ENCODE measurements at regions not wholly inside any gene's neighbourhood (a gene's known extent, or its start where the extent isn't known, plus 50 kb on each side); places are given as distances from the start of the nearest gene placed in this dataset.

DNA sequence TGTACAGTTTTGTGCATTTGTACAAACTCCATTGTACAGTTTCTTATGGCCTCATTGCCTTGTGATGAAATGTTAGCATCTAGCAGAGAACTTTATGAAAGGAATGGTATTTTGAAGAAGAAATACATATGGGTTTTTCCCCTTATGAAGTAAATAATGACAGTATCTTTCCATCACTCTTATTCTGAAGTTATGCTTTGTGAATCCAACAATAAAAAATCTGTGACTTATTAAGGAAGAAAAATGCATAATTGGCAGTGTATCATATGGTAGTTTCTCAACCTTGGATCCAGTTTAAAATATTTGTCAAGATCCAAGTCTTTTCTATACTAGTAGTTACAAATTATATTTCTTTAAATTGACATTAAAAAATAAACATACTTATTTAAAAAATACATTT is 859.1 kb upstream of the FLRT2 start:
- H3K4me2 ChIP-seq (ENCODE audit: low read length): no peak overlapping the region
- H3K9me3 ChIP-seq (replicated peaks; ENCODE audit: low read length): no peaks in the 10 kb centered on the region
- H3K9ac ChIP-seq (ENCODE audit: low read depth, low read length): no peak overlapping the region
- no peaks in the 10 kb centered on the region for H3K27me3 ChIP-seq (ENCODE audit: control insufficient read depth, insufficient read depth, low read length)
- H3K4me1 ChIP-seq (ENCODE audit: control insufficient read depth, insufficient read depth, low read length): no peaks in the 10 kb centered on the region
- no peak overlapping the region for H3K4me3 ChIP-seq (ENCODE audit: low read length)
- no peaks in the 10 kb centered on the region for H3K36me3 ChIP-seq (ENCODE audit: insufficient read depth, low read length)

GRCh38 chr14:84671776-84672175 is 858.2 kb upstream of the FLRT2 start:
- H3K9me3 ChIP-seq (replicated peaks; ENCODE audit: low read length): no peaks in the 10 kb centered on the region
- no peak overlapping the region for H3K9ac ChIP-seq (ENCODE audit: low read depth, low read length)
- H3K4me2 ChIP-seq (ENCODE audit: low read length): no peak overlapping the region
- H3K4me1 ChIP-seq (ENCODE audit: control insufficient read depth, insufficient read depth, low read length): no peaks in the 10 kb centered on the region
- H3K27me3 ChIP-seq (ENCODE audit: control insufficient read depth, insufficient read depth, low read length): no peaks in the 10 kb centered on the region
- H3K4me3 ChIP-seq (ENCODE audit: low read length): no peak overlapping the region
- H3K36me3 ChIP-seq (ENCODE audit: insufficient read depth, low read length): no peaks in the 10 kb centered on the region

- no peaks in the 10 kb centered on the region for H3K4me1 ChIP-seq (ENCODE audit: control insufficient read depth, insufficient read depth, low read length)
- H3K4me3 ChIP-seq (ENCODE audit: low read length): no peak overlapping the region
- no peaks in the 10 kb centered on the region for H3K36me3 ChIP-seq (ENCODE audit: insufficient read depth, low read length)
These were observed 855.3 kb upstream of the FLRT2 start for GRCh38 chr14:84674636-84675035.

GRCh38 chr14:84686550-84686949 is 843.4 kb upstream of the FLRT2 start:
- Histone ChIP-seq H3K36me3 (ENCODE audit: insufficient read depth, low read length) (no peaks in the 10 kb centered on the region), H3K9ac (ENCODE audit: low read depth, low read length) (no peak overlapping the region), H3K4me1 (ENCODE audit: control insufficient read depth, insufficient read depth, low read length) (no peaks in the 10 kb centered on the region), H3K4me2 (ENCODE audit: low read length) (no peak overlapping the region), H3K4me3 (ENCODE audit: low read length) (no peak overlapping the region), H3K9me3 (replicated peaks; ENCODE audit: low read length) (no peaks in the 10 kb centered on the region), H3K27me3 (ENCODE audit: control insufficient read depth, insufficient read depth, low read length) (no peaks in the 10 kb centered on the region)

More at GRCh38 chr14:84674636-84675035, 855.3 kb upstream of the FLRT2 start:
- Histone ChIP-seq H3K27me3 (ENCODE audit: control insufficient read depth, insufficient read depth, low read length) (no peaks in the 10 kb centered on the region), H3K9me3 (replicated peaks; ENCODE audit: low read length) (no peaks in the 10 kb centered on the region), H3K4me2 (ENCODE audit: low read length) (no peak overlapping the region), H3K9ac (ENCODE audit: low read depth, low read length) (no peak overlapping the region)

DNA sequence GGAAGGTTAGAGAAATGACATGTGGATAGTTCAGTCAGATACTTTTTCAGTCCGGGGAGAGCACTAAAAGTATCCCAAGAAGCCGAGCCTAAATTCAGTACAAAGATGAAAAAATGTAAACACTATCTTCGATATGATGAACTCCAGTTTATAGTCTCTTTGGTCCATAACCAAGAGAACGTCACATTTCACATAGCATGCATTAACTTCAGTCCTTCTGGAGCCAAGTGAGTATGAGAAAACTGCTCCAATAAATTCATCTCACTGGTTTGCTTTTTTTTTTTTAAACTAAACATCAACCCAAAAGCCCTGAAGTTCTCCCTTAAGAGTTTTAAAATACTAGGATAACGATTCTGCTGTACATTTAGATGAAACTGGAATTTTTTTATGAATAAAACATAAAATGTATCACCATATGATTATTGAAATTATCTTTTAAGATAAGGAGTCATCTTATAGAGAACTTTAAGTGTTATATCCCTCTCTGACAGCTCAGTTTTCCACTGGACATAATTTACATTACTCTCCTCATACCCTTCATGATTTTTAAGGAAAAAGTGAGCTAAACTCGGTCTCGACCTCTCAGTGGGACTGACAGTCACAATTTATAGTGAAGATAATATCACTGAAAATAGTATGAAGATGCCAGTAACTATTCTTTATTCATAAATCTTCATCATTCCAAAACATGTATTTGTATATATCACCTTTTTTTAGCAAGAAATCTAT is 841.5 kb upstream of the FLRT2 start:
- Histone ChIP-seq H3K4me1 (ENCODE audit: control insufficient read depth, insufficient read depth, low read length) (no peaks in the 10 kb centered on the region), H3K36me3 (ENCODE audit: insufficient read depth, low read length) (no peaks in the 10 kb centered on the region), H3K9ac (ENCODE audit: low read depth, low read length) (no peak overlapping the region), H3K9me3 (replicated peaks; ENCODE audit: low read length) (no peaks in the 10 kb centered on the region), H3K27me3 (ENCODE audit: control insufficient read depth, insufficient read depth, low read length) (no peaks in the 10 kb centered on the region), H3K4me2 (ENCODE audit: low read length) (no peak overlapping the region), H3K4me3 (ENCODE audit: low read length) (no peak overlapping the region)

DNA sequence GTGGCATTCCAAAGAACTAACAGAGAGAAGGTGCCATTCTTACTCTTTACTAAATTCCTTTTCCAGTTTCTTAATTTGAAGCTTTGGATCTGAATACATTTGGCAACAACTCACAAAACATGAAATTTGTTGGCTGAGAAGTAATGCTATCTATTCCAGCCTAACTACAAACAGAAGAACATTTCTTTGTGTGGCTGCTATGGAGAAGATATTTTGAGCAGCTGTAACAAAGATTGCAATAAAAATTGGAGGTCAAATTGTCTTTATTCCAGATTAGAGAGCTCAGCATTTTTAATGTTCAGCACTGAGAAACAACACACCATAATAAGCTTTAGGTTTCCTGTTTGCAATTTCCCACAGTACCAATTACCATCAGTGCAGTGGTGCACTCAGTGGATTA is 835.8 kb upstream of the FLRT2 start:
- Histone ChIP-seq H3K4me1 (ENCODE audit: control insufficient read depth, insufficient read depth, low read length) (no peaks in the 10 kb centered on the region), H3K36me3 (ENCODE audit: insufficient read depth, low read length) (no peaks in the 10 kb centered on the region), H3K4me2 (ENCODE audit: low read length) (no peak overlapping the region), H3K4me3 (ENCODE audit: low read length) (no peak overlapping the region), H3K9me3 (replicated peaks; ENCODE audit: low read length) (no peaks in the 10 kb centered on the region), H3K9ac (ENCODE audit: low read depth, low read length) (no peak overlapping the region), H3K27me3 (ENCODE audit: control insufficient read depth, insufficient read depth, low read length) (no peaks in the 10 kb centered on the region)

- no peak overlapping the region for H3K4me3 ChIP-seq (ENCODE audit: low read length)
These were observed 825.3 kb upstream of the FLRT2 start for GRCh38 chr14:84704601-84705000.

GRCh38 chr14:84707830-84708229 is 822.1 kb upstream of the FLRT2 start:
- Histone ChIP-seq H3K4me1 (ENCODE audit: control insufficient read depth, insufficient read depth, low read length) (no peaks in the 10 kb centered on the region), H3K27me3 (ENCODE audit: control insufficient read depth, insufficient read depth, low read length) (no peaks in the 10 kb centered on the region), H3K4me2 (ENCODE audit: low read length) (no peak overlapping the region), H3K36me3 (ENCODE audit: insufficient read depth, low read length) (no peaks in the 10 kb centered on the region), H3K9ac (ENCODE audit: low read depth, low read length) (no peak overlapping the region), H3K9me3 (replicated peaks; ENCODE audit: low read length) (no peaks in the 10 kb centered on the region), H3K4me3 (ENCODE audit: low read length) (no peak overlapping the region)

More at GRCh38 chr14:84704601-84705000, 825.3 kb upstream of the FLRT2 start:
- H3K9ac ChIP-seq (ENCODE audit: low read depth, low read length): no peak overlapping the region
- no peaks in the 10 kb centered on the region for H3K27me3 ChIP-seq (ENCODE audit: control insufficient read depth, insufficient read depth, low read length)
- no peaks in the 10 kb centered on the region for H3K4me1 ChIP-seq (ENCODE audit: control insufficient read depth, insufficient read depth, low read length)
- H3K4me2 ChIP-seq (ENCODE audit: low read length): no peak overlapping the region
- no peaks in the 10 kb centered on the region for H3K9me3 ChIP-seq (replicated peaks; ENCODE audit: low read length)
- no peaks in the 10 kb centered on the region for H3K36me3 ChIP-seq (ENCODE audit: insufficient read depth, low read length)

GRCh38 chr14:84708865-84709264 is 821.1 kb upstream of the FLRT2 start:
- no peaks in the 10 kb centered on the region for H3K9me3 ChIP-seq (replicated peaks; ENCODE audit: low read length)
- no peaks in the 10 kb centered on the region for H3K27me3 ChIP-seq (ENCODE audit: control insufficient read depth, insufficient read depth, low read length)
- no peak overlapping the region for H3K9ac ChIP-seq (ENCODE audit: low read depth, low read length)
- no peaks in the 10 kb centered on the region for H3K4me1 ChIP-seq (ENCODE audit: control insufficient read depth, insufficient read depth, low read length)
- no peaks in the 10 kb centered on the region for H3K36me3 ChIP-seq (ENCODE audit: insufficient read depth, low read length)
- no peak overlapping the region for H3K4me2 ChIP-seq (ENCODE audit: low read length)
- H3K4me3 ChIP-seq (ENCODE audit: low read length): no peak overlapping the region

GRCh38 chr14:84726471-84726870 is 803.5 kb upstream of the FLRT2 start:
- no peak overlapping the region for H3K4me2 ChIP-seq (ENCODE audit: low read length)
- H3K4me3 ChIP-seq (ENCODE audit: low read length): no peak overlapping the region

GRCh38 chr14:84749191-84749955 is 780.6 kb upstream of the FLRT2 start:
- no peaks in the 10 kb centered on the region for H3K9me3 ChIP-seq (replicated peaks; ENCODE audit: low read length)
- peaks cover 16% of the 10 kb centered on the region for H3K4me1 ChIP-seq (ENCODE audit: control insufficient read depth, insufficient read depth, low read length)
- no peaks in the 10 kb centered on the region for H3K36me3 ChIP-seq (ENCODE audit: insufficient read depth, low read length)
- H3K9ac ChIP-seq (ENCODE audit: low read depth, low read length): no peak overlapping the region
- H3K4me2 ChIP-seq (ENCODE audit: low read length): no peak overlapping the region
- H3K27me3 ChIP-seq (ENCODE audit: control insufficient read depth, insufficient read depth, low read length): no peaks in the 10 kb centered on the region
- no peak overlapping the region for H3K4me3 ChIP-seq (ENCODE audit: low read length)

More at GRCh38 chr14:84726471-84726870, 803.5 kb upstream of the FLRT2 start:
- Histone ChIP-seq H3K27me3 (ENCODE audit: control insufficient read depth, insufficient read depth, low read length) (no peaks in the 10 kb centered on the region), H3K4me1 (ENCODE audit: control insufficient read depth, insufficient read depth, low read length) (no peaks in the 10 kb centered on the region), H3K9me3 (replicated peaks; ENCODE audit: low read length) (no peaks in the 10 kb centered on the region), H3K9ac (ENCODE audit: low read depth, low read length) (no peak overlapping the region), H3K36me3 (ENCODE audit: insufficient read depth, low read length) (no peaks in the 10 kb centered on the region)

DNA sequence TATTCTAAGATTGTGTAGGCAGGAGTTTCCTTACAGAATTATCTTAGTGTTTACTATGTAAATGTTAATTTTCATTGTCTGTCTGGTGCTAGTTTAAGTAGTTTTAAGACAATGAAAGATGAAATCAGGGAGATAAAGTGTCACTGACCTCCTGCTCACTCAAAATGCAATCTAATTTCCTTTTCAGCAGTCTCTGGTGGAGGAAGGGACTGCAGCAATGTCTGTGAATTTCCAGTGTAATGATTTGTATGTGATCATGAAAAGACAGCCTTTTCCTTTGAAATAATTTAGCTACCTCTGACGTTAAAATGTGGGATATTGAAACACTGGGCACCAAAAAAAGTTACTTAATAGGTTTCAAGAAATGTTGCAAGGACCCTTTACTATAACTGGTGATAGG is 779.7 kb upstream of the FLRT2 start:
- Histone ChIP-seq H3K4me3 (ENCODE audit: low read length) (peak overlapping the region; percentile 20), H3K9me3 (replicated peaks; ENCODE audit: low read length) (no peaks in the 10 kb centered on the region), H3K4me2 (ENCODE audit: low read length) (peak overlapping the region; percentile 64), H3K9ac (ENCODE audit: low read depth, low read length) (no peak overlapping the region), H3K27me3 (ENCODE audit: control insufficient read depth, insufficient read depth, low read length) (no peaks in the 10 kb centered on the region), H3K4me1 (ENCODE audit: control insufficient read depth, insufficient read depth, low read length) (peaks cover 16% of the 10 kb centered on the region), H3K36me3 (ENCODE audit: insufficient read depth, low read length) (no peaks in the 10 kb centered on the region)
